Stimulated activated CD4-positive, alpha-beta T cell treated with anti-CD3 and anti-CD28 coated beads, Interleukin-4, amount 100 ng/mL, for 24 hours (primary cell): ENCODE measurements at regions not wholly inside any gene's neighbourhood (a gene's known extent, or its start where the extent isn't known, plus 50 kb on each side); places are given as distances from the start of the nearest gene placed in this dataset.
"Not testable (repeated sequence)": the region's sequence is repeated elsewhere in the genome, so short reads cannot be mapped to it uniquely, and the experiment has no call there.

Source experiments
- DNase-seq: peaks from one replicate; pipeline ENCODE4 v3.0.0-alpha.2; 2020

DNA sequence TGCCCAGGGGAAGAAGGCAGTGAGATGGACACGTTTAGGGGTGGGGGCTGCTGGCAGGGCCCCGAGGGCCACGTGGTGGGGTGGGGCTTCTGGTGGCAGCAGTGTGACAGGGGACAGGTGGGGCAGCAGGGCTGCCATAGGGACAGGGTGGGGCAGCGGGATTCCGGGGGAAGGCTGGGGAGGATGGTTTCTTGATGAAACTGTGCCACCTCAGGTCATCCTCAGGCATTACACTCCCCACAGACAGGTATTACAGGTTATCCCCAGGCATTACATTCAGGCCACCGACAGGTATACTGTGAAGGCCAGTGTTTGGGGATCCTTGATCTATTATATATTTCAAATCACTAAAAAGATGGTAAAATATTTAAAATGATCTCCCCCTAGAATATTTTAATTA is 432.1 kb upstream of the TSPY4 start:
- no peak for DNase-seq

DNA sequence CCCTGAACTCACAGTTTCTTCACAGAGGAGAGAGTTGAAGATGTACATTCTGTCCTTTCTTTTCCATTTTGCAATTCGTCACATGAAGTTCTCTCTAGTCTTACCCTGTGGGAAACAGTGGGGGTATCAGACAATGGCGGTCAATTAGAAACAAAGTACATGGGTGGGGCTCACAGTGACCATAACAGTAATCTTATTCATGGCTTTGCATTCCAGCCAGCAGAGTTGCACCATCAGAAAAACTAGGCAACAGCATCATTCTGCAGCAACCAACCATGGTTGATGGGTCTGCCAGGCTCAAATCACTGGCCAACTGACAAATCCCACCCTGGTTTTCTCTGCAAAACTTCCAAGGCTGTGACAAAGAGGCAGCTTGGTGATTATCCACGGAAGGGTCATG is 414.7 kb upstream of the TSPY4 start:
- DNase-seq, result not testable (repeated sequence)
